ENCODE measurements at regions not wholly inside any gene's neighbourhood (a gene's known extent, or its start where the extent isn't known, plus 50 kb on each side); places are given as distances from the start of the nearest gene placed in this dataset.
A peak's percentile ranks its signal among the peaks of the same experiment; 100 is the strongest.

DNA sequence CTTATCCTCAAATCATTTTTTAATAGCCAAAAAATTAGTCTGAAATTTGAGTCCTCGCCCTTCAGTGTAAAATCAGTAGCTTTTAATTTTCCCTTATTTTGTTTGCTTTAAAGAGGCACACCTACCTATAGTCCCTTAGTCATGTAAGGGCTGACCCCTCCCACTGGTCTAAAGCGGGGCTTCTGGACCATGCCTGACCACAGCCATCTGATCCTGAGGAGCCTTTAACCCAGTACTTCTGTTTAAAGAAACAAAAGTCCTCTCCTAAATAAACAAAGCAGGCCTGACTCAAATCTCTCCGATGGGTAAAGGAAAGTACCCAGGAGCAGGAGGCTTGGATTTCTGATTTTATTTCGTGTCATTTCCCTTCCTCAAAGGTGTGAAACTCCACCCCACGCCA is 92.0 kb upstream of the CCL2 start:
- H3K36me3 Mint-ChIP-seq (ENCODE audit: unreplicated experiment): no peaks in the 10 kb centered on the region
- no peak for DNase-seq
- H3K4me1 Mint-ChIP-seq (ENCODE audit: low read depth, unreplicated experiment): peaks cover 46% of the 10 kb centered on the region
- H3K4me3 Mint-ChIP-seq (ENCODE audit: unreplicated experiment): no peak overlapping the region
- peaks cover 5% of the 10 kb centered on the region for H3K27me3 Mint-ChIP-seq (ENCODE audit: unreplicated experiment)
- TF ChIP-seq, protein P1, sequence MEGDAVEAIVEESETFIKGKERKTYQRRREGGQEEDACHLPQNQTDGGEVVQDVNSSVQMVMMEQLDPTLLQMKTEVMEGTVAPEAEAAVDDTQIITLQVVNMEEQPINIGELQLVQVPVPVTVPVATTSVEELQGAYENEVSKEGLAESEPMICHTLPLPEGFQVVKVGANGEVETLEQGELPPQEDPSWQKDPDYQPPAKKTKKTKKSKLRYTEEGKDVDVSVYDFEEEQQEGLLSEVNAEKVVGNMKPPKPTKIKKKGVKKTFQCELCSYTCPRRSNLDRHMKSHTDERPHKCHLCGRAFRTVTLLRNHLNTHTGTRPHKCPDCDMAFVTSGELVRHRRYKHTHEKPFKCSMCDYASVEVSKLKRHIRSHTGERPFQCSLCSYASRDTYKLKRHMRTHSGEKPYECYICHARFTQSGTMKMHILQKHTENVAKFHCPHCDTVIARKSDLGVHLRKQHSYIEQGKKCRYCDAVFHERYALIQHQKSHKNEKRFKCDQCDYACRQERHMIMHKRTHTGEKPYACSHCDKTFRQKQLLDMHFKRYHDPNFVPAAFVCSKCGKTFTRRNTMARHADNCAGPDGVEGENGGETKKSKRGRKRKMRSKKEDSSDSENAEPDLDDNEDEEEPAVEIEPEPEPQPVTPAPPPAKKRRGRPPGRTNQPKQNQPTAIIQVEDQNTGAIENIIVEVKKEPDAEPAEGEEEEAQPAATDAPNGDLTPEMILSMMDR (IDR thresholded peaks at IDR 0.05; ENCODE audit: partially characterized antibody, unreplicated experiment): no peak
- H3K9me3 Mint-ChIP-seq (ENCODE audit: unreplicated experiment): peaks cover 6% of the 10 kb centered on the region
- no peak overlapping the region for H3K27ac Mint-ChIP-seq (ENCODE audit: unreplicated experiment)

DNA sequence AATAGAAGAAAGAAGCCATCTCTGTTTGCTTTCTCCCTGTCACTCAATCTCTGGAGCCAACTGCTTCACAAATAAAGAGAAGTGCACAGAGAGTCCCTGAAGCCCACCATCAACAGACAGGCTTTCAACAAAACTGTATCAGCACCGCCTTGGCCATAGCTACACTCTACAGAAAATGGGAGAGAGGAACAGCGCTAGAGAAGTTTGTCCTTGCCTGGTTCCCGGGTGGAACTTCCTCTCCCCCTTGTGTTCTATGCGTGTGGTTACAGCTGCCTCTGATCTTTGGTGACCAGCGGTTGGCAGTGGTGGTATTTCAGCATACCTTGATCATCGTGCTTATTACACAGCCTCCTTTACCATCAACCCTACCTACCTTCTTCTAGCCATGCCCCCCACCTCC is 91.4 kb upstream of the CCL2 start:
- TF ChIP-seq, protein P1 (IDR thresholded peaks at IDR 0.05; ENCODE audit: partially characterized antibody, unreplicated experiment): peak; percentile 55
- Mint-ChIP-seq H3K27me3 (ENCODE audit: unreplicated experiment) (peaks cover 5% of the 10 kb centered on the region), H3K27ac (ENCODE audit: unreplicated experiment) (peak overlapping the region; percentile 2), H3K9me3 (ENCODE audit: unreplicated experiment) (peaks cover 6% of the 10 kb centered on the region), H3K4me3 (ENCODE audit: unreplicated experiment) (no peak overlapping the region), H3K4me1 (ENCODE audit: low read depth, unreplicated experiment) (peaks cover 50% of the 10 kb centered on the region), H3K36me3 (ENCODE audit: unreplicated experiment) (no peaks in the 10 kb centered on the region)
- DNase-seq: no peak

DNA sequence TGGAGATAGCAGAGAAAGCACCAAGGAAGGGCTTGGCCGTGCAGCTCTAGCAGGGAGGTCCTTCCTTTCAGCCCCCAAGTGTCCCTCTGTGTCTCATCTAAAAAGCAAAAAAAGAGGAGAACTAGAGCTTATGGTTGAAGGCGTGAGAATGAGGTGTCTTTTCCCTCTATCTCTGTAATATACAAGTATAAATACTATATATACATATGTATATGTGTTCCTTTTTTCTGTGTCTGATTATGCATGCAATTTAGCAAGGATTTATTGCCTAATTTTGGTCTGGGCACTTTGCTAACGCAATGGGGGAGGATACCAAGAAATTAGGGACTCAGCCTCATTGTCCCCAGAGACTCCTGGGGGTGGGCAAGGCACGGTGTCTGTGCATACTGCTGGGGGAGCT is 90.2 kb upstream of the CCL2 start:
- Mint-ChIP-seq H3K4me3 (ENCODE audit: unreplicated experiment) (no peak overlapping the region), H3K9me3 (ENCODE audit: unreplicated experiment) (peaks cover 6% of the 10 kb centered on the region), H3K36me3 (ENCODE audit: unreplicated experiment) (no peaks in the 10 kb centered on the region), H3K27ac (ENCODE audit: unreplicated experiment) (peak overlapping the region; percentile 44), H3K27me3 (ENCODE audit: unreplicated experiment) (peaks cover 5% of the 10 kb centered on the region), H3K4me1 (ENCODE audit: low read depth, unreplicated experiment) (peaks cover 62% of the 10 kb centered on the region)
- TF ChIP-seq, protein P1 (IDR thresholded peaks at IDR 0.05; ENCODE audit: partially characterized antibody, unreplicated experiment): no peak
- no peak for DNase-seq

DNA sequence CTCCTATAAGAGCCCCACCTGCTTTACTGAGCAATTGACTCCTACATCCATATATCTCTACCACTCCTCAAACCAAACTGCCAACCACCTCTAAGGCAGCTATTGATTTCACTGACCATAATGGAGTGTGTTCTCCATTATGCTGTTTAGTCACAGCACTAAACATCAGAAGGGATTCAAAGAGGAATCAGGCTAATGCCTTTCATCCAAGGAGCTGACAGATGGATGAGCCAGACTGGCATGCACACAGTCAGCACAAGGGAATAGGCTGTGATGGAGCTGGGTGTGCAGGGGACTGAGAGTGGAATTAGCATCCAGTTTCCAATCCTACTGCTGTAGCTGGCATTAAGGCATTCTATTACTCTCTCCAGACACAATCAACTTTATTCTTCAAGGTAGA is 88.7 kb upstream of the CCL2 start:
- H3K4me3 Mint-ChIP-seq (ENCODE audit: unreplicated experiment): peak overlapping the region; percentile 44
- peaks cover 67% of the 10 kb centered on the region for H3K4me1 Mint-ChIP-seq (ENCODE audit: low read depth, unreplicated experiment)
- TF ChIP-seq, protein P1 (IDR thresholded peaks at IDR 0.05; ENCODE audit: partially characterized antibody, unreplicated experiment): no peak
- peak; percentile 63 for DNase-seq
- peaks cover 5% of the 10 kb centered on the region for H3K27me3 Mint-ChIP-seq (ENCODE audit: unreplicated experiment)
- H3K36me3 Mint-ChIP-seq (ENCODE audit: unreplicated experiment): no peaks in the 10 kb centered on the region
- peaks cover 6% of the 10 kb centered on the region for H3K9me3 Mint-ChIP-seq (ENCODE audit: unreplicated experiment)
- H3K27ac Mint-ChIP-seq (ENCODE audit: unreplicated experiment): peak overlapping the region; percentile 92

DNA sequence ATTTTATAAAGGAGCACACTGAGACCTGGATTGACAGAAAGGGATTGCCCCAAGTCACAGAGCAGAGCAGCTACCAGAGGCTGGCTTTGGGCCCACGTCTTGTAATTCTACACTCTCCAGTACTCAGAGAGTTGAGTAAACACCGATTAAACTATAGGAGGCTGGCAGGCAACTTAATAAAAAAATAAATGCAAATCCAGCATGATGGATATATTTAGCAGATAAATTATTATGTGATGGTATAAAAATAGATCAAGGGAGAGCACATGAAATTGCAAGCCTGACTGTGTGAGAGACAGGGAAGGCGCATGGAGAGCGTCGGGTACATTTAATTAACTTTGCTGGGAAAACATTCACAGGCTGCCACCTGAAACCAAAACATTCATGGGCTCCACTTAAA is 87.7 kb upstream of the CCL2 start:
- peak overlapping the region; percentile 40 for H3K4me3 Mint-ChIP-seq (ENCODE audit: unreplicated experiment)
- H3K27ac Mint-ChIP-seq (ENCODE audit: unreplicated experiment): peak overlapping the region; percentile 92
- peaks cover 6% of the 10 kb centered on the region for H3K9me3 Mint-ChIP-seq (ENCODE audit: unreplicated experiment)
- peaks cover 5% of the 10 kb centered on the region for H3K27me3 Mint-ChIP-seq (ENCODE audit: unreplicated experiment)
- TF ChIP-seq, protein P1 (IDR thresholded peaks at IDR 0.05; ENCODE audit: partially characterized antibody, unreplicated experiment): no peak
- DNase-seq: no peak
- peaks cover 8% of the 10 kb centered on the region for H3K36me3 Mint-ChIP-seq (ENCODE audit: unreplicated experiment)
- peaks cover 62% of the 10 kb centered on the region for H3K4me1 Mint-ChIP-seq (ENCODE audit: low read depth, unreplicated experiment)

Measured in glutamatergic neuron (in vitro differentiated cells).